ENCODE measurements at regions not wholly inside any gene's neighbourhood (a gene's known extent, or its start where the extent isn't known, plus 50 kb on each side); places are given as distances from the start of the nearest gene placed in this dataset.

DNA sequence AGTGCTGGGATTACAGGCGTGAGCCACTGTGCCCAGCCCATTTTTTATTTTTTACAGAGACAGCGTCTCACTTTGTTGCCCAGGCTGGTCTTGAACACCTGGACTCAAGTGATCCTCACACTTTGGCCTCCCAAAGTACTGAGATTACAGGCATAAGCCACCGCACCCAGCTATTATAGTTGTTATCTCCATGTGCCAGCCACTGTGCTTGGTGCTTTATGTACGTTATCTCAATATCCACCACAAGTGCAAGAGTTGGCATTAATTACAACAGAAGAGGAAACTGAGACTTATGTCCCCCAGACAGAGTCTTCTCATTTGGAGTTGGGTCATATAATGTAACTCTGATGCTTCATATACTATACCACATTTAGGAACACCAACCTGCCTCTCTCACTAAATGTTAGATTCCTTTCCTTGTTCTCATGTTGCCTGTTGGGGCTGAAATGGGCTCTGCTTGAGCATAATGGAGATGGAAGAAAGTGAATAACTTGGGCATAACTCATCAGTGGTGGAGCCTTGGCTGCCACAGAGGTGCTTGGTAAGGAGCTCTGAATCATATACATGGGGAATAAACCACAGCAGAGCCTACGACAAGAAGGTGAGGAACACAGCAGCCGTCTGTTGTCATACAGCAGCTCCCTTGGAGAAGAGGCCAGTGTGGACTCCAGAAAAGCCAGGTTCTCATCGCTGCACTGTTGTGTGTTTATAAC, 84.3 kb downstream of the SPRY1 start:
- H3K27me3 Mint-ChIP-seq, result peaks cover 9% of the 10 kb centered on the region
- H3K9me3 Mint-ChIP-seq, result no peaks in the 10 kb centered on the region
- no peak overlapping the region for H3K27ac Mint-ChIP-seq
- H3K36me3 Mint-ChIP-seq, result no peaks in the 10 kb centered on the region
- H3K4me1 Mint-ChIP-seq, result peaks cover 6% of the 10 kb centered on the region
- no peak overlapping the region for H3K4me3 Mint-ChIP-seq
- ATAC-seq, result no peak

- H3K4me1 Mint-ChIP-seq, result peaks cover 6% of the 10 kb centered on the region
Observed at GRCh38 chr4:123481717-123482116, 85.1 kb downstream of the SPRY1 start.

GRCh38 chr4:123484291-123484926, 87.8 kb downstream of the SPRY1 start:
- no peaks in the 10 kb centered on the region for H3K9me3 Mint-ChIP-seq
- H3K27me3 Mint-ChIP-seq, result peaks cover 9% of the 10 kb centered on the region
- H3K36me3 Mint-ChIP-seq, result no peaks in the 10 kb centered on the region
- H3K27ac Mint-ChIP-seq, result no peak overlapping the region
- ATAC-seq, result no peak
- peaks cover 4% of the 10 kb centered on the region for H3K4me1 Mint-ChIP-seq
- H3K4me3 Mint-ChIP-seq, result no peak overlapping the region

More at GRCh38 chr4:123481717-123482116, 85.1 kb downstream of the SPRY1 start:
- Mint-ChIP-seq H3K27me3 (peaks cover 9% of the 10 kb centered on the region), H3K36me3 (no peaks in the 10 kb centered on the region), H3K9me3 (no peaks in the 10 kb centered on the region), H3K4me3 (no peak overlapping the region), H3K27ac (no peak overlapping the region)
- ATAC-seq, result no peak

GRCh38 chr4:123485601-123486000, 89.0 kb downstream of the SPRY1 start:
- Mint-ChIP-seq H3K4me3 (no peak overlapping the region), H3K9me3 (no peaks in the 10 kb centered on the region)

GRCh38 chr4:123488916-123489315, 92.3 kb downstream of the SPRY1 start:
- Mint-ChIP-seq H3K4me1 (peaks cover 4% of the 10 kb centered on the region), H3K9me3 (peaks cover 3% of the 10 kb centered on the region), H3K27me3 (peaks cover 18% of the 10 kb centered on the region), H3K4me3 (no peak overlapping the region), H3K27ac (no peak overlapping the region), H3K36me3 (no peaks in the 10 kb centered on the region)
- ATAC-seq, result peak; percentile 73

More at GRCh38 chr4:123485601-123486000, 89.0 kb downstream of the SPRY1 start:
- Mint-ChIP-seq H3K27me3 (peaks cover 9% of the 10 kb centered on the region), H3K4me1 (peaks cover 4% of the 10 kb centered on the region), H3K36me3 (no peaks in the 10 kb centered on the region), H3K27ac (no peak overlapping the region)
- ATAC-seq, result no peak

DNA sequence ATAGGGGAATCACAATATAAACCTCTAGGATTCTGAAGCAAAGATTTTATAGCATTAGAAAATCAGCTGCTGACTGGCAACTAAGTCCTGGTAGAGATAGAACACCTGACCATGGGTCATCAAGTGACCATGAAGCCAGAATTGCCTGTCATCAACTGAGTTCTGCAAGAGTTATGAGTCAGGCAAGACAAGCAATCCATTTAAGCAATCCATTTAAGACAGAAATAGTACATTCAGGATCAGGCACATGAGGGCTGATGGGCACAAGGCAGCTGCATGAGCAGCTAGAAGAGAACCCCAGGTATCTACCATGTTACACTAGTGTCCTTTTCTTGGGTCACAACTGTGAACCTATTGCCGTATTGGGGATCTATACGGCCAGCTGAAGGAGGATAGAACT, 98.9 kb downstream of the SPRY1 start:
- no peak overlapping the region for H3K27ac Mint-ChIP-seq
- no peaks in the 10 kb centered on the region for H3K36me3 Mint-ChIP-seq
- H3K27me3 Mint-ChIP-seq, result peaks cover 42% of the 10 kb centered on the region
- H3K4me3 Mint-ChIP-seq, result no peak overlapping the region
- no peaks in the 10 kb centered on the region for H3K4me1 Mint-ChIP-seq
- H3K9me3 Mint-ChIP-seq, result peaks cover 7% of the 10 kb centered on the region
- no peak for ATAC-seq

- Mint-ChIP-seq H3K36me3 (no peaks in the 10 kb centered on the region), H3K9me3 (peaks cover 7% of the 10 kb centered on the region), H3K27ac (no peak overlapping the region), H3K4me3 (no peak overlapping the region), H3K4me1 (no peaks in the 10 kb centered on the region), H3K27me3 (peaks cover 49% of the 10 kb centered on the region)
- ATAC-seq, result no peak
Observed at GRCh38 chr4:123496421-123496820, 99.8 kb downstream of the SPRY1 start.

GRCh38 chr4:123497340-123497739, 100.7 kb downstream of the SPRY1 start:
- H3K27me3 Mint-ChIP-seq, result peaks cover 54% of the 10 kb centered on the region
- no peaks in the 10 kb centered on the region for H3K4me1 Mint-ChIP-seq
- H3K9me3 Mint-ChIP-seq, result peaks cover 5% of the 10 kb centered on the region
- no peak overlapping the region for H3K4me3 Mint-ChIP-seq
- H3K27ac Mint-ChIP-seq, result no peak overlapping the region
- no peaks in the 10 kb centered on the region for H3K36me3 Mint-ChIP-seq
- no peak for ATAC-seq

DNA sequence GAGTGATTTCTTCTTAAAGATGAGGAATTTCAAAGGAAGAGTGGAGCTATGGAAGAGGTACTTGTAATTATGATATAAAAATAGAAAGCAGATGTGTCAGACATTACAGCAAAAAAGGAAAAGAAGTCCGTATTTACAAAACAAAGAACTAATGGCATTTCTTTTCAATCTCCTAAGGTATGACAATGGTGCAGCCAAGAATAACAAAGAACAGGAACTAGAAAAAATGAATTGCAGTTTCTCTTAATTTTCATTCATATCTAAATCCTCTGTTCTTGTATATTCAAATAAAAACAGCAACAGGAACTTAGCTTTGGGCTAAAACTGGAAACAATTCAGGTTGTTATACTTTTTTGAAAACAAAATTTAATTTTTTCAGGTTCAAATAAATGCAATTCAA, 105.1 kb downstream of the SPRY1 start:
- no peak overlapping the region for H3K4me3 Mint-ChIP-seq
- ATAC-seq, result no peak
- no peak overlapping the region for H3K27ac Mint-ChIP-seq
- peaks cover 44% of the 10 kb centered on the region for H3K27me3 Mint-ChIP-seq
- peaks cover 18% of the 10 kb centered on the region for H3K4me1 Mint-ChIP-seq
- H3K36me3 Mint-ChIP-seq, result no peaks in the 10 kb centered on the region
- H3K9me3 Mint-ChIP-seq, result peaks cover 4% of the 10 kb centered on the region

- Mint-ChIP-seq H3K4me1 (peaks cover 20% of the 10 kb centered on the region), H3K27ac (no peak overlapping the region), H3K9me3 (peaks cover 4% of the 10 kb centered on the region), H3K27me3 (peaks cover 38% of the 10 kb centered on the region), H3K4me3 (no peak overlapping the region), H3K36me3 (no peaks in the 10 kb centered on the region)
- ATAC-seq, result no peak
Observed at GRCh38 chr4:123503698-123504363, 107.2 kb downstream of the SPRY1 start.

GRCh38 chr4:123505095-123506010, 108.8 kb downstream of the SPRY1 start:
- peaks cover 20% of the 10 kb centered on the region for H3K4me1 Mint-ChIP-seq
- no peak overlapping the region for H3K27ac Mint-ChIP-seq
- no peaks in the 10 kb centered on the region for H3K9me3 Mint-ChIP-seq
- peaks cover 38% of the 10 kb centered on the region for H3K27me3 Mint-ChIP-seq
- no peak for ATAC-seq
- peak overlapping the region; percentile 79 for H3K4me3 Mint-ChIP-seq
- H3K36me3 Mint-ChIP-seq, result no peaks in the 10 kb centered on the region

GRCh38 chr4:123506011-123506695, 109.6 kb downstream of the SPRY1 start:
- peak overlapping the region; percentile 79 for H3K4me3 Mint-ChIP-seq
- H3K27ac Mint-ChIP-seq, result no peak overlapping the region

GRCh38 chr4:123507376-123507775, 110.8 kb downstream of the SPRY1 start:
- Mint-ChIP-seq H3K4me3 (no peak overlapping the region), H3K4me1 (peaks cover 20% of the 10 kb centered on the region), H3K27ac (no peak overlapping the region), H3K9me3 (no peaks in the 10 kb centered on the region), H3K27me3 (peaks cover 22% of the 10 kb centered on the region), H3K36me3 (no peaks in the 10 kb centered on the region)
- ATAC-seq, result no peak

More at GRCh38 chr4:123506011-123506695, 109.6 kb downstream of the SPRY1 start:
- Mint-ChIP-seq H3K9me3 (no peaks in the 10 kb centered on the region), H3K4me1 (peaks cover 20% of the 10 kb centered on the region), H3K36me3 (no peaks in the 10 kb centered on the region), H3K27me3 (peaks cover 34% of the 10 kb centered on the region)
- ATAC-seq, result no peak

- H3K4me1 Mint-ChIP-seq, result peaks cover 17% of the 10 kb centered on the region
- peaks cover 3% of the 10 kb centered on the region for H3K9me3 Mint-ChIP-seq
- no peak overlapping the region for H3K4me3 Mint-ChIP-seq
- H3K36me3 Mint-ChIP-seq, result no peaks in the 10 kb centered on the region
- H3K27ac Mint-ChIP-seq, result no peak overlapping the region
- peaks cover 37% of the 10 kb centered on the region for H3K27me3 Mint-ChIP-seq
- ATAC-seq, result no peak
Observed at GRCh38 chr4:123510221-123510620, 113.6 kb downstream of the SPRY1 start.

Measured in stimulated activated memory B cell treated with anti-CD40 and anti-IgM and Interleukin-4, amounts not matched to agents 10 μg/mL and 1 μg/mL and 100 μg/mL, for 72 hours (primary cell).